K562 (cell line): ENCODE measurements at regions not wholly inside any gene's neighbourhood (a gene's known extent, or its start where the extent isn't known, plus 50 kb on each side); places are given as distances from the start of the nearest gene placed in this dataset.

ENCODE experiments used
- MYNN ChIP-seq, 2 experiments: sonication (generic); formaldehyde crosslinking in 1 of 2; IDR thresholded peaks; 2 replicates each; pipeline versions ENCODE4 v1.5.0 to v1.6.1; 2016 to 2020; ENCODE audit warnings: antibody characterized with exemption in 1 of 2, missing genetic modification reagents in 1 of 2
- TSC22D4 ChIP-seq: fragments of 450-650 bp; IDR thresholded peaks from 2 replicates; pipeline ENCODE4 v1.6.1; 2016; ENCODE audit warnings: missing genetic modification characterization, missing biosample characterization, control low read depth
- ZNF12 ChIP-seq: sonication (generic); formaldehyde crosslinking; IDR thresholded peaks from 2 replicates; pipeline ENCODE4 v1.4.0; 2020; ENCODE audit warnings: mild to moderate bottlenecking, missing genetic modification reagents
- ZNF124 ChIP-seq: sonication (generic); formaldehyde crosslinking; IDR thresholded peaks from 2 replicates; pipeline ENCODE4 v1.8.1; 2022; ENCODE audit warnings: missing genetic modification reagents
- ZNF407 ChIP-seq: fragments of 450-650 bp; IDR thresholded peaks from 2 replicates; pipeline ENCODE4 v1.6.1; 2016; ENCODE audit warnings: low read depth
- ZNF436 ChIP-seq: fragments of 250-450, 450-650 bp; sonication (Bioruptor Pico); formaldehyde crosslinking; IDR thresholded peaks from 2 replicates; pipeline ENCODE4 v1.7.0; 2020; ENCODE audit warnings: mild to moderate bottlenecking
- ZNF695 ChIP-seq: fragments of 450-650 bp; formaldehyde crosslinking; IDR thresholded peaks from 2 replicates; pipeline ENCODE4 v1.4.0; 2020; ENCODE audit warnings: mild to moderate bottlenecking, moderate library complexity

GRCh38 chr20:48390981-48391380 lies 436.8 kb downstream of the PREX1 start (continued):
- no peak for TF ChIP-seq ZNF407
- no peak for TF ChIP-seq ZNF124
- no peak for TF ChIP-seq ZNF695 (CRISPR knock-in tag)
- TF ChIP-seq MYNN (IDR thresholded peaks at IDR 0.05), result no peak
- no peak for TF ChIP-seq MYNN (CRISPR knock-in tag; IDR thresholded peaks at IDR 0.05)
- no peak for TF ChIP-seq ZNF12 (CRISPR knock-in tag)
- TF ChIP-seq ZNF436 (CRISPR knock-in tag), result no peak
- no peak for TF ChIP-seq TSC22D4 (tag)
